ENCODE measurements at regions not wholly inside any gene's neighbourhood (a gene's known extent, or its start where the extent isn't known, plus 50 kb on each side); places are given as distances from the start of the nearest gene placed in this dataset.
"Not testable (repeated sequence)": the region's sequence is repeated elsewhere in the genome, so short reads cannot be mapped to it uniquely, and the experiment has no call there.

DNA sequence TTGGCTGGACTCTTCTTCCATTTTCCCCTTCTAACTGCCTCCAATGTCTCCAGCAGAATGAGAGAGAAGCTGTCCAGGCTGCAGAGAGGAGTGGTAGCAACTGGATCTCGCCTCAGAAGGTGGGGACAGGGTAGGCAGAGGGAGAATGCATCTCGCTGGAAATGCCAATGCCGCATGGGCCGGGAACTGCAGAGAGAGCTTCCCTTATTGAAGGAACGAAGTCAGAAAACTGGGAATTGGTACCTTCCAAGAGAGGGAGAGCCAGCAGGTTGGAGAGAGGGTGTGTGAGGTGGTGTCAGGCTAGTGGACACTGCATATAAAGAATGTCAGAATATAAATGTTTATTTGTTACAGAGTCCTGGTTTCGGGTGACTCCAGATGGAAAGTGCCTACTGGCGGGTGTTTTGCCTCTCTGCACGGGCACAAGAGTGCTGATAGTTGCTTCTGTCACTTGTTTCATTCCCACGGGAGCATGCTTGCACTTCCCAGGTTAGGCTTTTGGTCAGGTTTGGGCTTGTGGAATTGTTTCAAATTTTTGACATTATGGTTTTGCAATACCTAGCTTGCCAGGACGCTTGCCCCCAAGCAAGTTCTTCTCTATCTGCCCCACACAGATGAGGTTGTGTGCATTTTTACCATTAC lies 156.8 kb upstream of the STS start:
- WGBS, 4 donors, result 89 to 93% (median 91%) methylated on average over 6 to 10 of the region's 10 CpGs

DNA sequence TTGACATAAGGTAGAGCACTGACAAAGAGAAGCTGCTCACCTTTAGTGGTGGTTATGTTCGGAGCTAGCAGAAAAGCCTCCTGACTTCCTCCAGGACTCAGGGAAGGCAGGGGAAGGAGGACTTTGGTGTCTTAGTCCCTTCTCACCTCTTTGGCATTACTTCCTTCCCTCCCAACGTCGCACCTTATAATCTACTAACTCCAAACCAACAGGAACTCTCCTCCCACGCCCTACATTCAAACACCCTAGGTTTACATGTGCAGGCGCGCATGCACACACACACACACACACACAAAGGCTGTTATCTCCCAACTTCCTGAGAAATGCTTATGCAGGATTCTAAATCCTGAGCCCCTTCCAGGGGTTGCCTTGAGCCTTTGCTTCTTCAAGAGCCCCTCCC lies 157.7 kb upstream of the STS start:
- no peaks in the 10 kb centered on the region for H3K27me3 ChIP-seq
- H3K36me3 ChIP-seq (replicated peaks in 1 of 2), result no peaks in the 10 kb centered on the region
- no peak overlapping the region for H3K4me3 ChIP-seq
- H3K4me1 ChIP-seq (replicated peaks in 1 of 2), result no peaks in the 10 kb centered on the region
- no peak overlapping the region for H3K27ac ChIP-seq
- 86 to 94% (median 92%) methylated on average over 6 of the region's 6 CpGs for WGBS, 4 donors
- TF ChIP-seq, protein P1, sequence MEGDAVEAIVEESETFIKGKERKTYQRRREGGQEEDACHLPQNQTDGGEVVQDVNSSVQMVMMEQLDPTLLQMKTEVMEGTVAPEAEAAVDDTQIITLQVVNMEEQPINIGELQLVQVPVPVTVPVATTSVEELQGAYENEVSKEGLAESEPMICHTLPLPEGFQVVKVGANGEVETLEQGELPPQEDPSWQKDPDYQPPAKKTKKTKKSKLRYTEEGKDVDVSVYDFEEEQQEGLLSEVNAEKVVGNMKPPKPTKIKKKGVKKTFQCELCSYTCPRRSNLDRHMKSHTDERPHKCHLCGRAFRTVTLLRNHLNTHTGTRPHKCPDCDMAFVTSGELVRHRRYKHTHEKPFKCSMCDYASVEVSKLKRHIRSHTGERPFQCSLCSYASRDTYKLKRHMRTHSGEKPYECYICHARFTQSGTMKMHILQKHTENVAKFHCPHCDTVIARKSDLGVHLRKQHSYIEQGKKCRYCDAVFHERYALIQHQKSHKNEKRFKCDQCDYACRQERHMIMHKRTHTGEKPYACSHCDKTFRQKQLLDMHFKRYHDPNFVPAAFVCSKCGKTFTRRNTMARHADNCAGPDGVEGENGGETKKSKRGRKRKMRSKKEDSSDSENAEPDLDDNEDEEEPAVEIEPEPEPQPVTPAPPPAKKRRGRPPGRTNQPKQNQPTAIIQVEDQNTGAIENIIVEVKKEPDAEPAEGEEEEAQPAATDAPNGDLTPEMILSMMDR (IDR thresholded peaks at IDR 0.05), result no peak
- TF ChIP-seq POLR2A (IDR thresholded peaks at IDR 0.05), result no peak
- intact Hi-C loops (cut with DNase I), result no loop called here
- H3K9me3 ChIP-seq (replicated peaks in 1 of 3), result peaks cover 0 to 3% (median 0%) of the 10 kb centered on the region in 3 donors
- no peak for DNase-seq

More for the DNA sequence above, 156.8 kb upstream of the STS start:
- no peak for DNase-seq
- Histone ChIP-seq H3K27me3 (no peaks in the 10 kb centered on the region), H3K36me3 (replicated peaks in 1 of 2) (no peaks in the 10 kb centered on the region), H3K9me3 (replicated peaks in 1 of 3) (peaks cover 0 to 4% (median 0%) of the 10 kb centered on the region in 3 donors), H3K27ac (no peak overlapping the region), H3K4me3 (no peak overlapping the region), H3K4me1 (replicated peaks in 1 of 2) (no peaks in the 10 kb centered on the region)
- TF ChIP-seq, protein P1 (IDR thresholded peaks at IDR 0.05), result no peak
- no peak for TF ChIP-seq POLR2A (IDR thresholded peaks at IDR 0.05)
- intact Hi-C loops (cut with DNase I), result no loop called here

DNA sequence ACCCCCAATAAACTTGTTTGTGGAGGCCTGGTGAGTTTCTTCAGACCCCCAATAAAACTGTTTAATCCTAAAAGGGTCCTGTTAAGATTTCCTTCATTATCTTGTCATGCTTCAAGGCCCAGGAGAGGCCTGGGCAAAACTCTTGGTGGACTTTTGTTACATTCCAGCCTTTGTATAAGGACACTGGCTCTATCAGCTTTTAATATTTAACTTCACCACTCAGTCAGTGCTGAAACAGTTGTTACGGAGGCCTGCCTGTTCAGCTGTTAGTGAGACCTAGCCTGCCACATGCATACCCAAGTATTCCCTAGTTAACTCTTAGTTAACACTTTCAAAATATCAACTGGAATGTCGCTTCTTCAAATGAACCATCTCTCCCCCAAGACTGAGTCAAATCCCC lies 158.8 kb upstream of the STS start:
- H3K4me1 ChIP-seq (replicated peaks in 1 of 2); intact Hi-C loops (cut with DNase I); H3K27me3 ChIP-seq; H3K9me3 ChIP-seq (replicated peaks in 1 of 3); H3K4me3 ChIP-seq; DNase-seq; H3K27ac ChIP-seq; H3K36me3 ChIP-seq (replicated peaks in 1 of 2): not testable (repeated sequence)
- WGBS, 4 donors, result 86 to 98% (median 95%) methylated on average over 2 of the region's 2 CpGs

DNA sequence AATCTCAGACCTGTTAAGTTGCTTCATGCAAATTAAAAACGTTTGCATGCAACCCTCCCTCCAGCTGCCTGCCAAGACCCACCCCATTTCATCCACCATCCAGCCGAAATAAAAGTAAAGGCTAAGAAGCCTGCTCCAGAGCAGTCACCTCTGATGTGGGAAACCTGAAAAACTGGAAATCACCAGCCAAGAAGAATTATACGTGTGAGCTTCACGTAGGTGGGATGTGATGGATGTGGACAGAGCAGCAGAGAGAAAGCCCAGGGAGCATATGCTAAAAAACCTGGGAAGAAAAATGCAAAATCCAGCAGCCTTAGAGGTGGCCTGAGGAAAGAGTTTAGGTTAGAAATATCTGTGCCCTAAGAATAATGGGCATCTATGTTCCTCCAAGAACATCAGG lies 160.6 kb upstream of the STS start:
- Histone ChIP-seq H3K4me3 (no peak overlapping the region), H3K4me1 (replicated peaks in 1 of 2) (no peaks in the 10 kb centered on the region), H3K27ac (no peak overlapping the region), H3K9me3 (replicated peaks in 1 of 3) (no peaks in the 10 kb centered on the region), H3K36me3 (replicated peaks in 1 of 2) (no peaks in the 10 kb centered on the region), H3K27me3 (no peaks in the 10 kb centered on the region)
- intact Hi-C loops (cut with DNase I), result no loop called here
- 52 to 76% (median 59%) methylated on average over 4 of the region's 4 CpGs for WGBS, 4 donors
- no peak for TF ChIP-seq POLR2A (IDR thresholded peaks at IDR 0.05)
- TF ChIP-seq, protein P1 (IDR thresholded peaks at IDR 0.05), result no peak
- DNase-seq, result no peak

DNA sequence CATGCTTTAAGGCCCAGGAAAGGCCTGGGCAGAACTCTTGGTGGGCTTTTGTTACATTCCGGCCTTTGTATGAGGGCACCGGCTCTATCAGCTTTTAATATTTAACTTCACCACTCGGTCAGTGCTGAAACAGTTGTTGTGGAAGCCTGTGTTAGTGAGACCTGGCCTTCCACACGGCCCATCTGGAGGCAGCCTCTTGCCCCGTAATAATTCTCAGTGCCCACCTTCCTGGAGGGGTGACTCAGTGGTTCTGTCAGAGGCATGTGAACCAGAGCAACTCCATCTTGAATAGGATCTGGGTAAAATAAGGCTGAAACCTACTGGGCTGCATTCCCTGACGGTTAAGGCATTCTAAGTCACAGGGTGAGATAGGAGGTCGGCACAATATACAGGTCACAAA lies 162.0 kb upstream of the STS start:
- Histone ChIP-seq H3K27ac (no peak overlapping the region), H3K36me3 (replicated peaks in 1 of 2) (no peaks in the 10 kb centered on the region), H3K4me3 (no peak overlapping the region), H3K9me3 (replicated peaks in 1 of 3) (no peaks in the 10 kb centered on the region), H3K27me3 (no peaks in the 10 kb centered on the region), H3K4me1 (replicated peaks in 1 of 2) (no peaks in the 10 kb centered on the region)
- no peak for TF ChIP-seq POLR2A (IDR thresholded peaks at IDR 0.05)
- TF ChIP-seq, protein P1 (IDR thresholded peaks at IDR 0.05), result no peak
- intact Hi-C loops (cut with DNase I), result no loop called here
- DNase-seq, result no peak
- 83 to 100% (median 92%) methylated on average over 4 to 7 of the region's 7 CpGs for WGBS, 4 donors

Data from adrenal gland (tissue), 9 donors.